Vagina (tissue), 2 donors: ENCODE measurements at regions not wholly inside any gene's neighbourhood (a gene's known extent, or its start where the extent isn't known, plus 50 kb on each side); places are given as distances from the start of the nearest gene placed in this dataset.

ENCODE experiments used
- POLR2A ChIP-seq, 2 donors: fragments of 450-650 bp; IDR thresholded peaks; one replicate each; pipeline ENCODE4 v1.6.1; 2017; ENCODE audit warnings: antibody characterized with exemption in 2 of 2, mild to moderate bottlenecking in 2 of 2, moderate library complexity in 2 of 2
- POLR2AphosphoS5 ChIP-seq, 2 donors: sonication (generic); formaldehyde crosslinking; IDR thresholded peaks; one replicate each; pipeline ENCODE4 v1.9.0; 2017; ENCODE audit warnings: antibody characterized with exemption in 2 of 2, mild to moderate bottlenecking in 2 of 2, low read depth in 1 of 2; ENCODE audit not compliant: insufficient read depth in 1 of 2
- TF ChIP-seq, protein P1 (sequence below), 3 experiments: fragments of 450-650 bp in 2 of 3; fragments of 200-600 bp in 1 of 3; sonication (generic) in 1 of 3; IDR thresholded peaks; one replicate each; pipeline ENCODE4 v1.5.1; 2017 to 2019; ENCODE audit warnings: antibody characterized with exemption in 3 of 3, mild to moderate bottlenecking in 2 of 3, moderate library complexity in 2 of 3

GRCh38 chr4:158376106-158376840 lies 145.4 kb upstream of the RXFP1 start:
- TF ChIP-seq POLR2AphosphoS5 (IDR thresholded peaks at IDR 0.05; ENCODE audit: insufficient read depth in 1 of 2, low read depth in 1 of 2) (peak in 1 of 2 donors; percentile 36), POLR2A (IDR thresholded peaks at IDR 0.05) (no peak)
- TF ChIP-seq, protein P1, sequence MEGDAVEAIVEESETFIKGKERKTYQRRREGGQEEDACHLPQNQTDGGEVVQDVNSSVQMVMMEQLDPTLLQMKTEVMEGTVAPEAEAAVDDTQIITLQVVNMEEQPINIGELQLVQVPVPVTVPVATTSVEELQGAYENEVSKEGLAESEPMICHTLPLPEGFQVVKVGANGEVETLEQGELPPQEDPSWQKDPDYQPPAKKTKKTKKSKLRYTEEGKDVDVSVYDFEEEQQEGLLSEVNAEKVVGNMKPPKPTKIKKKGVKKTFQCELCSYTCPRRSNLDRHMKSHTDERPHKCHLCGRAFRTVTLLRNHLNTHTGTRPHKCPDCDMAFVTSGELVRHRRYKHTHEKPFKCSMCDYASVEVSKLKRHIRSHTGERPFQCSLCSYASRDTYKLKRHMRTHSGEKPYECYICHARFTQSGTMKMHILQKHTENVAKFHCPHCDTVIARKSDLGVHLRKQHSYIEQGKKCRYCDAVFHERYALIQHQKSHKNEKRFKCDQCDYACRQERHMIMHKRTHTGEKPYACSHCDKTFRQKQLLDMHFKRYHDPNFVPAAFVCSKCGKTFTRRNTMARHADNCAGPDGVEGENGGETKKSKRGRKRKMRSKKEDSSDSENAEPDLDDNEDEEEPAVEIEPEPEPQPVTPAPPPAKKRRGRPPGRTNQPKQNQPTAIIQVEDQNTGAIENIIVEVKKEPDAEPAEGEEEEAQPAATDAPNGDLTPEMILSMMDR (IDR thresholded peaks at IDR 0.05): no peak
